NCI-H2107 (cell line): ENCODE measurements at regions not wholly inside any gene's neighbourhood (a gene's known extent, or its start where the extent isn't known, plus 50 kb on each side); places are given as distances from the start of the nearest gene placed in this dataset.

Source experiments
- DNase-seq: peaks from one replicate; lab custom pipeline; 2025; lab: John Stamatoyannopoulos, UW

GRCh38 chr18:75130591-75131328 is 78.2 kb downstream of the PTGR3 start:
- DNase-seq, result no peak

- DNase-seq, result no peak
These were observed 79.0 kb downstream of the PTGR3 start for GRCh38 chr18:75129717-75130477.

GRCh38 chr18:75128911-75129716 is 79.8 kb downstream of the PTGR3 start:
- DNase-seq, result no peak

- no peak for DNase-seq
These were observed 80.8 kb downstream of the PTGR3 start for GRCh38 chr18:75128051-75128605.

- DNase-seq, result no peak
These were observed 81.6 kb downstream of the PTGR3 start for GRCh38 chr18:75127143-75128021.

- no peak for DNase-seq
These were observed 83.3 kb downstream of the PTGR3 start for GRCh38 chr18:75125382-75126331.

- no peak for DNase-seq
These were observed 84.0 kb downstream of the PTGR3 start for GRCh38 chr18:75124991-75125381.

GRCh38 chr18:75124551-75124950 is 84.4 kb downstream of the PTGR3 start:
- no peak for DNase-seq

- DNase-seq, result peak; percentile 52
These were observed 85.8 kb downstream of the PTGR3 start for GRCh38 chr18:75123113-75123512.

- no peak for DNase-seq
These were observed 86.5 kb downstream of the PTGR3 start for GRCh38 chr18:75122334-75122958.

GRCh38 chr18:75121266-75121665 is 87.7 kb downstream of the PTGR3 start:
- DNase-seq, result no peak

GRCh38 chr18:75120521-75120920 is 88.4 kb downstream of the PTGR3 start:
- DNase-seq, result no peak

- no peak for DNase-seq
These were observed 92.1 kb downstream of the PTGR3 start for GRCh38 chr18:75116809-75117208.

- DNase-seq, result no peak
These were observed 92.8 kb downstream of the PTGR3 start for GRCh38 chr18:75116165-75116564.

GRCh38 chr18:75115514-75115913 is 93.4 kb downstream of the PTGR3 start:
- no peak for DNase-seq
